ENCODE measurements at regions not wholly inside any gene's neighbourhood (a gene's known extent, or its start where the extent isn't known, plus 50 kb on each side); places are given as distances from the start of the nearest gene placed in this dataset.

DNA sequence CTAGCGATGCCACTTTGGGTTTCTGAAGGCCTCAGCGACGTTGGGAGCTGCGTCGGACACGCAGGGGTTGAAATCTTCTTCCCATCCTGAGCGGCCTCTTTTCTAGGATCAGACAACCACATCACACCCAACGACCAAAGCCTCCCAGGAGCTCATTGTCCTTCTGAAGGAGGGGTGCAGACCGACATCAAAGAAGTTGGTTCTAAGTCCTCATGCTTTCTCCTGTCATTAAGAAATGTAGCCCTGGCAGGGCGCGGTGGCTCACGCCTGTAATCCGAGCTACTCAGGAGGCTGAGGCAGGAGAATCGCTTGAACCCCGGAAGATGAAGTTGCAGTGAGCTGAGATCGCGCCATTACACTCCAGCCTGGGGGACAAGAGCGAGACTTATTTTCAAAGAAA, 1681.9 kb downstream of the TP53TG3F start:
- TF ChIP-seq, protein P1, sequence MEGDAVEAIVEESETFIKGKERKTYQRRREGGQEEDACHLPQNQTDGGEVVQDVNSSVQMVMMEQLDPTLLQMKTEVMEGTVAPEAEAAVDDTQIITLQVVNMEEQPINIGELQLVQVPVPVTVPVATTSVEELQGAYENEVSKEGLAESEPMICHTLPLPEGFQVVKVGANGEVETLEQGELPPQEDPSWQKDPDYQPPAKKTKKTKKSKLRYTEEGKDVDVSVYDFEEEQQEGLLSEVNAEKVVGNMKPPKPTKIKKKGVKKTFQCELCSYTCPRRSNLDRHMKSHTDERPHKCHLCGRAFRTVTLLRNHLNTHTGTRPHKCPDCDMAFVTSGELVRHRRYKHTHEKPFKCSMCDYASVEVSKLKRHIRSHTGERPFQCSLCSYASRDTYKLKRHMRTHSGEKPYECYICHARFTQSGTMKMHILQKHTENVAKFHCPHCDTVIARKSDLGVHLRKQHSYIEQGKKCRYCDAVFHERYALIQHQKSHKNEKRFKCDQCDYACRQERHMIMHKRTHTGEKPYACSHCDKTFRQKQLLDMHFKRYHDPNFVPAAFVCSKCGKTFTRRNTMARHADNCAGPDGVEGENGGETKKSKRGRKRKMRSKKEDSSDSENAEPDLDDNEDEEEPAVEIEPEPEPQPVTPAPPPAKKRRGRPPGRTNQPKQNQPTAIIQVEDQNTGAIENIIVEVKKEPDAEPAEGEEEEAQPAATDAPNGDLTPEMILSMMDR (IDR thresholded peaks at IDR 0.05; ENCODE audit: insufficient read depth, low read depth, low read length), result no peak
- TF ChIP-seq EZH2 (IDR thresholded peaks at IDR 0.05; ENCODE audit: insufficient read depth, low read length), result no peak

Data from astrocyte (in vitro differentiated cells and primary cell).